SK-N-SH treated with all-trans-retinoic acid at 6 μM for 48 hours (cell line): ENCODE measurements at regions not wholly inside any gene's neighbourhood (a gene's known extent, or its start where the extent isn't known, plus 50 kb on each side); places are given as distances from the start of the nearest gene placed in this dataset.

Source experiments
- ATAC-seq: fragments of 200-7000 bp; cut with Tn5 transposase; 3 replicates; pipeline ENCODE4 v1.9.1; 2020; ENCODE audit warnings: mild to moderate bottlenecking, moderate library complexity
- ARNTL ChIP-seq: fragments of 450-650 bp; formaldehyde crosslinking; IDR thresholded peaks from 2 replicates; pipeline ENCODE4 v1.5.0; 2020; ENCODE audit warnings: low read depth, mild to moderate bottlenecking, moderate library complexity, borderline replicate concordance
- BACH2 ChIP-seq: fragments of 250-450 bp; sonication (Bioruptor Pico); IDR thresholded peaks from 2 replicates; pipeline ENCODE4 v1.9.0; 2021; ENCODE audit warnings: mild to moderate bottlenecking, borderline replicate concordance
- CSDC2 ChIP-seq: fragments of 250-450 bp; sonication (Bioruptor Pico); IDR thresholded peaks from 2 replicates; pipeline ENCODE4 v1.5.0; 2020; ENCODE audit warnings: mild to moderate bottlenecking, moderate library complexity
- ESRRG ChIP-seq: fragments of 250-450 bp; sonication (Bioruptor Pico); IDR thresholded peaks from 2 replicates; pipeline ENCODE4 v1.6.1; 2021; ENCODE audit warnings: mild to moderate bottlenecking
- GLIS3 ChIP-seq: fragments of 250-450 bp; sonication (Bioruptor Pico); IDR thresholded peaks from 2 replicates; pipeline ENCODE4 v1.5.0; 2020; ENCODE audit warnings: mild to moderate bottlenecking, moderate library complexity
- ISL1 ChIP-seq: fragments of 250-450 bp; sonication (Bioruptor Pico); IDR thresholded peaks from 2 replicates; pipeline ENCODE4 v2.1.2; 2022; ENCODE audit warnings: mild to moderate bottlenecking, moderate library complexity
- OSR1 ChIP-seq: fragments of 250-450 bp; sonication (Bioruptor Pico); IDR thresholded peaks from 2 replicates; pipeline ENCODE4 v1.8.0; 2022; ENCODE audit warnings: moderate library complexity, mild to moderate bottlenecking, inconsistent platforms
- PPARA ChIP-seq: fragments of 250-450 bp; sonication (Bioruptor Pico); IDR thresholded peaks from 2 replicates; pipeline ENCODE4 v1.5.0; 2020; ENCODE audit warnings: mild to moderate bottlenecking, borderline replicate concordance
- RARB ChIP-seq: fragments of 250-450 bp; sonication (Bioruptor Pico); IDR thresholded peaks from 2 replicates; pipeline ENCODE4 v1.8.0; 2021; ENCODE audit warnings: mild to moderate bottlenecking, moderate library complexity
- SNAI2 ChIP-seq: fragments of 250-450 bp; sonication (Bioruptor Pico); IDR thresholded peaks from 2 replicates; pipeline ENCODE4 v1.5.0; 2020; ENCODE audit warnings: mild to moderate bottlenecking, moderate library complexity
- TCF4 ChIP-seq: fragments of 250-450 bp; sonication (Bioruptor Pico); IDR thresholded peaks from 2 replicates; pipeline ENCODE4 v1.8.0; 2021; ENCODE audit warnings: mild to moderate bottlenecking, moderate library complexity, borderline replicate concordance
- TOX ChIP-seq: fragments of 250-450 bp; sonication (Bioruptor Pico); IDR thresholded peaks from 2 replicates; pipeline ENCODE4 v1.8.0; 2021; ENCODE audit warnings: mild to moderate bottlenecking, moderate library complexity, borderline replicate concordance
- ZC3H10 ChIP-seq: fragments of 250-450 bp; sonication (Bioruptor Pico); IDR thresholded peaks from 2 replicates; pipeline ENCODE4 v1.5.1; 2021; ENCODE audit warnings: mild to moderate bottlenecking, moderate library complexity
- ZFP3 ChIP-seq: fragments of 250-450 bp; sonication (Bioruptor Pico); IDR thresholded peaks from 2 replicates; pipeline ENCODE4 v1.5.0; 2020; ENCODE audit warnings: mild to moderate bottlenecking, moderate library complexity
- ZFP30 ChIP-seq: fragments of 450-650 bp; formaldehyde crosslinking; IDR thresholded peaks from 2 replicates; pipeline ENCODE4 v1.5.0; 2022; ENCODE audit warnings: mild to moderate bottlenecking, moderate library complexity
- ZNF565 ChIP-seq: fragments of 450-650 bp; formaldehyde crosslinking; conservative IDR thresholded peaks from 2 replicates; pipeline ENCODE4 v1.5.0; 2020; ENCODE audit warnings: low read depth, mild to moderate bottlenecking, moderate library complexity
- ZNF8 ChIP-seq: fragments of 450-650 bp; formaldehyde crosslinking; IDR thresholded peaks from 2 replicates; pipeline ENCODE4 v1.5.0; 2020; ENCODE audit warnings: mild to moderate bottlenecking, moderate library complexity
- TF ChIP-seq, protein P1 (sequence below): fragments of 250-450 bp; sonication (Bioruptor Pico); IDR thresholded peaks from 2 replicates; pipeline ENCODE4 v1.8.0; 2020; ENCODE audit warnings: mild to moderate bottlenecking, moderate library complexity, borderline replicate concordance
- TF ChIP-seq, protein P2 (sequence below): fragments of 250-450 bp; sonication (Bioruptor Pico); IDR thresholded peaks from 2 replicates; pipeline ENCODE4 v1.5.1; 2021; ENCODE audit warnings: mild to moderate bottlenecking, moderate library complexity
- TF ChIP-seq, protein P3 (sequence below): fragments of 250-450 bp; sonication (Bioruptor Pico); IDR thresholded peaks from 2 replicates; pipeline ENCODE4 v1.8.0; 2021; ENCODE audit warnings: low read depth, mild to moderate bottlenecking, moderate library complexity, borderline replicate concordance

DNA sequence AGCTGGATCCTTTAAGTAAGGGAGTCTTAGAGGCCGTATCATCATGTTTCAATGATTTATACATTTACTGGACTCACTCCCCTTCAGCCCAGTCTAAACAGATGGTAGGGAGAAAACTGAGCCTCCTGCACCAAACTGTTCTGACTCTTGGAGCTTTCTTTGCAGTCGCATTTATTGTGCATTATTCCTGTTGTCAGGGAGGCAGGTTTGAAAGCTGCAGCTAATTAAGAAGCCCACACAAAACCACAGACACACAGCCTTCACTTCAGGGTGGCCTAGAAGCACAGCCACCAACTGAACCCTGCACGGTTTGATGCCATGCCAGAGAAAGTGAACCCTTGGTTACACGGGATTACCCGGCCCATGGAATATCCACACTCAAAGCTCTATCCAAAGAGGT, 911.0 kb downstream of the UQCRFS1 start:
- ATAC-seq = no peak
- no peak for TF ChIP-seq TCF4 (CRISPR knock-in tag)
- no peak for TF ChIP-seq ZFP3 (CRISPR knock-in tag)
- TF ChIP-seq, protein P1, sequence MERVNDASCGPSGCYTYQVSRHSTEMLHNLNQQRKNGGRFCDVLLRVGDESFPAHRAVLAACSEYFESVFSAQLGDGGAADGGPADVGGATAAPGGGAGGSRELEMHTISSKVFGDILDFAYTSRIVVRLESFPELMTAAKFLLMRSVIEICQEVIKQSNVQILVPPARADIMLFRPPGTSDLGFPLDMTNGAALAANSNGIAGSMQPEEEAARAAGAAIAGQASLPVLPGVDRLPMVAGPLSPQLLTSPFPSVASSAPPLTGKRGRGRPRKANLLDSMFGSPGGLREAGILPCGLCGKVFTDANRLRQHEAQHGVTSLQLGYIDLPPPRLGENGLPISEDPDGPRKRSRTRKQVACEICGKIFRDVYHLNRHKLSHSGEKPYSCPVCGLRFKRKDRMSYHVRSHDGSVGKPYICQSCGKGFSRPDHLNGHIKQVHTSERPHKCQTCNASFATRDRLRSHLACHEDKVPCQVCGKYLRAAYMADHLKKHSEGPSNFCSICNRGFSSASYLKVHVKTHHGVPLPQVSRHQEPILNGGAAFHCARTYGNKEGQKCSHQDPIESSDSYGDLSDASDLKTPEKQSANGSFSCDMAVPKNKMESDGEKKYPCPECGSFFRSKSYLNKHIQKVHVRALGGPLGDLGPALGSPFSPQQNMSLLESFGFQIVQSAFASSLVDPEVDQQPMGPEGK (CRISPR knock-in tag) = no peak
- TF ChIP-seq, protein P2, sequence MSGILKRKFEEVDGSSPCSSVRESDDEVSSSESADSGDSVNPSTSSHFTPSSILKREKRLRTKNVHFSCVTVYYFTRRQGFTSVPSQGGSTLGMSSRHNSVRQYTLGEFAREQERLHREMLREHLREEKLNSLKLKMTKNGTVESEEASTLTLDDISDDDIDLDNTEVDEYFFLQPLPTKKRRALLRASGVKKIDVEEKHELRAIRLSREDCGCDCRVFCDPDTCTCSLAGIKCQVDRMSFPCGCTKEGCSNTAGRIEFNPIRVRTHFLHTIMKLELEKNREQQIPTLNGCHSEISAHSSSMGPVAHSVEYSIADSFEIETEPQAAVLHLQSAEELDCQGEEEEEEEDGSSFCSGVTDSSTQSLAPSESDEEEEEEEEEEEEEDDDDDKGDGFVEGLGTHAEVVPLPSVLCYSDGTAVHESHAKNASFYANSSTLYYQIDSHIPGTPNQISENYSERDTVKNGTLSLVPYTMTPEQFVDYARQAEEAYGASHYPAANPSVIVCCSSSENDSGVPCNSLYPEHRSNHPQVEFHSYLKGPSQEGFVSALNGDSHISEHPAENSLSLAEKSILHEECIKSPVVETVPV (CRISPR knock-in tag) = no peak
- no peak for TF ChIP-seq PPARA (CRISPR knock-in tag)

DNA sequence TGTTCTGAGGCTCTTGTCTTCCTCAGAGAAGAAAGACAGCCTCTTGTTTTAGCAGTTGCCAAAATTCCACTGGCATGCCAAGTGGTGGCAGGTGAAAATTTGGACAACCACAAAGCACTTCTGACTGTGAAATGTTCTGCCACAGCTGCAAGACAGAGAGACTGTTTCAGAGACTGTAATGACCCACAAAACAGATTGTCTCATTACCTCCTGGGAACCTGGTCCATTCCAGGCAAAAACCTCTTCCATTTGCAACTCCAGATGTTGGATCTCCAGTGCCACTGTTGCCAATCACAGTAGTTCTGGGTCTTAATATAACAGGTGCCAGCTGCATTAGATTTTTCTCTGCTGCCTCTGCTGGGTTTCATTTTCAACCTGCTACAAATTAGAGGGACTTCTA, 911.5 kb downstream of the UQCRFS1 start:
- ATAC-seq = no peak
- TF ChIP-seq, protein P3, sequence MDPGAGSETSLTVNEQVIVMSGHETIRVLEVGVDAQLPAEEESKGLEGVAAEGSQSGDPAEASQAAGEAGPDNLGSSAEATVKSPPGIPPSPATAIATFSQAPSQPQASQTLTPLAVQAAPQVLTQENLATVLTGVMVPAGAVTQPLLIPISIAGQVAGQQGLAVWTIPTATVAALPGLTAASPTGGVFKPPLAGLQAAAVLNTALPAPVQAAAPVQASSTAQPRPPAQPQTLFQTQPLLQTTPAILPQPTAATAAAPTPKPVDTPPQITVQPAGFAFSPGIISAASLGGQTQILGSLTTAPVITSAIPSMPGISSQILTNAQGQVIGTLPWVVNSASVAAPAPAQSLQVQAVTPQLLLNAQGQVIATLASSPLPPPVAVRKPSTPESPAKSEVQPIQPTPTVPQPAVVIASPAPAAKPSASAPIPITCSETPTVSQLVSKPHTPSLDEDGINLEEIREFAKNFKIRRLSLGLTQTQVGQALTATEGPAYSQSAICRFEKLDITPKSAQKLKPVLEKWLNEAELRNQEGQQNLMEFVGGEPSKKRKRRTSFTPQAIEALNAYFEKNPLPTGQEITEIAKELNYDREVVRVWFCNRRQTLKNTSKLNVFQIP (CRISPR knock-in tag) = no peak
- TF ChIP-seq RARB (CRISPR knock-in tag) = no peak
- TF ChIP-seq TOX (CRISPR knock-in tag) = no peak
- no peak for TF ChIP-seq BACH2 (CRISPR knock-in tag)
- no peak for TF ChIP-seq TCF4 (CRISPR knock-in tag)
- TF ChIP-seq ESRRG (CRISPR knock-in tag) = no peak
- no peak for TF ChIP-seq GLIS3 (CRISPR knock-in tag)
- TF ChIP-seq ZC3H10 (CRISPR knock-in tag) = no peak
- no peak for TF ChIP-seq ARNTL (CRISPR knock-in tag)
- no peak for TF ChIP-seq SNAI2 (CRISPR knock-in tag)
- TF ChIP-seq, protein P2 (CRISPR knock-in tag) = no peak
- TF ChIP-seq ZNF565 = no peak
- TF ChIP-seq ZNF8 (CRISPR knock-in tag) = no peak
- TF ChIP-seq ISL1 = no peak
- no peak for TF ChIP-seq CSDC2 (CRISPR knock-in tag)
- no peak for TF ChIP-seq PPARA (CRISPR knock-in tag)
- TF ChIP-seq, protein P1 (CRISPR knock-in tag) = no peak

DNA sequence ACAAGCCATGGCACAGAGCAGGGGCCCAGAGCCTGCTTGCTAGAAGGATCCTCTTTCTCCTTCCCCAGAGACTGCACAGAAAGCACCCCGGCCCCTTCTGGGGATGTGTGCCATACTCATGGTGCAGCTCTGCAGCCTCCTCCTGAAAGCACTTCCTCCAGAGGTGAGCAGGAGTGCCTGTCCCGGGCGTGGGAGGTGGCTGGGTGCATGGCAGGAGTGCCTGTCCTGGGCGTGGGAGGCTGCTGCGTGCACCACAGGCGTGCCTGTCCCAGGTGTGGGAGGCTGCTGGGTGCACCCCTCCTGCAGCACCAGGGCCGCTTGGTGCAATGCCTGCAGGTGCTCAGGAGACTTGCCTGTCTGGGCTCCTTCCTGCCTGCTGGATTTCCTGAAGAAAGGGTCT, 913.3 kb downstream of the UQCRFS1 start:
- no peak for ATAC-seq
- TF ChIP-seq ZNF565 (no peak), TOX (CRISPR knock-in tag) (no peak), ZFP30 (CRISPR knock-in tag) (no peak), OSR1 (CRISPR knock-in tag) (no peak), TCF4 (CRISPR knock-in tag) (no peak), ZC3H10 (CRISPR knock-in tag) (no peak)
- TF ChIP-seq, protein P3 (CRISPR knock-in tag) = no peak
